ENCODE measurements at regions not wholly inside any gene's neighbourhood (a gene's known extent, or its start where the extent isn't known, plus 50 kb on each side); places are given as distances from the start of the nearest gene placed in this dataset.

DNA sequence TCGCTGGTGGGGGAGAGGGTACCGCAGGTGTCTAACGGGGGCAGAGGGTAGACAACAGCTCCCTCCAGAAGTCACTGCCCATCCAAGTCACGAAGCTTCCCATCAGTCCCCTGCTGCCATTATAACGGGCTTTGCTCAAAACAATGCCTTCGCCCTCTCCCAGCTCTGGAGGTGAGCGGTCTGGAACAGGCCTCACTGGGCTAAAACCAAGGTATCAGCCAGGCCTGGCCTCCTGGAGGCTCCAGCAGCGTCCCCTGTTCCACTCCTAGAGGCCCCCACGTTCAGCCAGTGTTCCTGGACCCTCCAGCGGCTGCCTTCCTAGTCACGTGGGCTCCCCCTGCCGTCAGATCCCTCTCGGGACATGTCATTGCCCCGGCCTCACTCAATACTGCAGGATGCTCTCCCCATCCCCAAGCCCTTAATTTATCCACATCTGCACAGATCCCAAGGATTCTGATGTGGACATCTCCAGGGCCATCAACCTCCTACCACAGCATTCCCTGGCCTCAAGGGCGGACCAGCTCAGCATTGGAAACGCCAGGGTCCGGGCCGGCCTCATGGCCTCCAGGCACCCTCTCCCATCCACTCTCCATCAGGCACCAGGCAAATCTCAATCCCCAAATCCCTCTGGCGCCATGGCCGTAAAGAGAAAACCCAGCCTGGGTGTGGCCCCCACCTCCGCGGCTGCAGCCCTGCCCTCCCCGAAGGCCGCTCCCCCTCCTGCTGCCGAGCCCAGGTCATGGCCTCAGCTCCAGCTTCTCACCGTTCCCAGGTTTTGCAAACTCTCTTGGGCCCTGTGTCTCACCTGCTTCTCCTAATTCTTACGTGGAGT lies 104.1 kb upstream of the FAM20C start:
- intact Hi-C loops (cut with DNase I) = no loop called here
- no peaks in the 10 kb centered on the region for H3K27me3 ChIP-seq
- TF ChIP-seq, protein P1, sequence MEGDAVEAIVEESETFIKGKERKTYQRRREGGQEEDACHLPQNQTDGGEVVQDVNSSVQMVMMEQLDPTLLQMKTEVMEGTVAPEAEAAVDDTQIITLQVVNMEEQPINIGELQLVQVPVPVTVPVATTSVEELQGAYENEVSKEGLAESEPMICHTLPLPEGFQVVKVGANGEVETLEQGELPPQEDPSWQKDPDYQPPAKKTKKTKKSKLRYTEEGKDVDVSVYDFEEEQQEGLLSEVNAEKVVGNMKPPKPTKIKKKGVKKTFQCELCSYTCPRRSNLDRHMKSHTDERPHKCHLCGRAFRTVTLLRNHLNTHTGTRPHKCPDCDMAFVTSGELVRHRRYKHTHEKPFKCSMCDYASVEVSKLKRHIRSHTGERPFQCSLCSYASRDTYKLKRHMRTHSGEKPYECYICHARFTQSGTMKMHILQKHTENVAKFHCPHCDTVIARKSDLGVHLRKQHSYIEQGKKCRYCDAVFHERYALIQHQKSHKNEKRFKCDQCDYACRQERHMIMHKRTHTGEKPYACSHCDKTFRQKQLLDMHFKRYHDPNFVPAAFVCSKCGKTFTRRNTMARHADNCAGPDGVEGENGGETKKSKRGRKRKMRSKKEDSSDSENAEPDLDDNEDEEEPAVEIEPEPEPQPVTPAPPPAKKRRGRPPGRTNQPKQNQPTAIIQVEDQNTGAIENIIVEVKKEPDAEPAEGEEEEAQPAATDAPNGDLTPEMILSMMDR (IDR thresholded peaks at IDR 0.05) = no peak
- H3K36me3 ChIP-seq = no peaks in the 10 kb centered on the region
- ATAC-seq = no peak
- H3K4me3 ChIP-seq = no peak overlapping the region
- H3K9me3 ChIP-seq = no peaks in the 10 kb centered on the region
- H3K4me1 ChIP-seq = peaks cover 13% of the 10 kb centered on the region
- no peak overlapping the region for H3K27ac ChIP-seq
- DNase-seq = no peak

DNA sequence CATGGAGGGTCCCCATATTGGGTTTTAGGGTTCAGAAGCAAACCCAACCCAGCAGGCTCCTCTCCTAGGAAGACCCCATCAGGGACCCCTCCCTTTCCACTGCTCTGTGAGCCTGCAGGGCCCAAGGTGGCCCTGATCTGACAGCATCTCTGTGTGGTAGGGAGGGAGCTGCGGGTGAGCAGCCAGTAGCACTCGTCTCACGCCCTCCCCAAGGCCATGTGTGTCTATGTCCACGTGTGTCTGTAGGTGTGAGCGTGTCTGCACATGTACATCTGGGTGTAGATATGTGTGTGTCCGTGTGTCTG lies 103.5 kb upstream of the FAM20C start:
- Histone ChIP-seq H3K27me3 (no peaks in the 10 kb centered on the region), H3K36me3 (no peaks in the 10 kb centered on the region), H3K9me3 (no peaks in the 10 kb centered on the region), H3K4me3 (no peak overlapping the region), H3K4me1 (peaks cover 13% of the 10 kb centered on the region), H3K27ac (no peak overlapping the region)
- no peak for ATAC-seq
- intact Hi-C loops (cut with DNase I) = no loop called here
- DNase-seq = no peak
- TF ChIP-seq, protein P1 (IDR thresholded peaks at IDR 0.05) = no peak

DNA sequence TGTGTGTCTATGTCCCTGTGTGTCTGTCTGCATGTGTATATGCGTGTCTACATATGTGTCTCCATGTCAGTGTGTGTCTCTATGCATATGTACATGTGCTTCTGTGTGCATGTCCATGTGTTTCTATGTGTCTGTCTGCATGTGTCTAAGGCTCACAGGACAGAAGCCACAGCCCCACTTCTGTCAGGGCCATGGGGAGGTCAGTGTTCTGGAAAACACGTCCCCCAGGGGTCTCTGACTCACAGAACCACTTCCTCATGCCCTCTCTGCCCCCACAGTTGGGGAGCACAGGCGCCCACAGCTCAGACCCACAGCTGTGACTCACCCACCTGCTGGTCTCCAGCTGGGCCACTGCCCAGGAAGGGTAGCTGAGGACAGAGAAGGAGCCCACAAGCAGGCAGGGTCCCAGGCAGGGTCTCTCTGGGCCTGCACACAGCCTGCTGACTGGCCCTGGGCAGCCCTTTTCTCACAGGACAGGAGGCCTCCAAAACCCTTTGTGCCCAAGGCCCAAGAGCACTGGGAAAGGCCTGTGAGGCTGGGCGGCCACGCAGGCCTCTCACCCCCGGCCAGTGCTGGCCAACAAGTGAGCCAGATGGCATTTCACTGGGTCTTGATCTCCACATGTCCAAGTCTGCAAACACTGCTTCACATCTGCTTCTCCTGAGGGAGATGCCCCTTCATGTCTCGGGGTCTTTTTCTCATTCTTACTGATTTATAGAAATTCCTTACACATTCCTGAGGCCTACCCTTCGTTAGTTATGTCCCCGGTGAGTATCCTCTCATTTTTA lies 102.9 kb upstream of the FAM20C start:
- no peaks in the 10 kb centered on the region for H3K36me3 ChIP-seq
- DNase-seq (peak; percentile 71), ATAC-seq (peak; percentile 63)
- H3K9me3 ChIP-seq = no peaks in the 10 kb centered on the region
- TF ChIP-seq, protein P1 (IDR thresholded peaks at IDR 0.05) = no peak
- H3K4me3 ChIP-seq = no peak overlapping the region
- peak overlapping the region; percentile 47 for H3K27ac ChIP-seq
- no peaks in the 10 kb centered on the region for H3K27me3 ChIP-seq
- intact Hi-C loops (cut with DNase I) = no loop called here
- peaks cover 13% of the 10 kb centered on the region for H3K4me1 ChIP-seq

DNA sequence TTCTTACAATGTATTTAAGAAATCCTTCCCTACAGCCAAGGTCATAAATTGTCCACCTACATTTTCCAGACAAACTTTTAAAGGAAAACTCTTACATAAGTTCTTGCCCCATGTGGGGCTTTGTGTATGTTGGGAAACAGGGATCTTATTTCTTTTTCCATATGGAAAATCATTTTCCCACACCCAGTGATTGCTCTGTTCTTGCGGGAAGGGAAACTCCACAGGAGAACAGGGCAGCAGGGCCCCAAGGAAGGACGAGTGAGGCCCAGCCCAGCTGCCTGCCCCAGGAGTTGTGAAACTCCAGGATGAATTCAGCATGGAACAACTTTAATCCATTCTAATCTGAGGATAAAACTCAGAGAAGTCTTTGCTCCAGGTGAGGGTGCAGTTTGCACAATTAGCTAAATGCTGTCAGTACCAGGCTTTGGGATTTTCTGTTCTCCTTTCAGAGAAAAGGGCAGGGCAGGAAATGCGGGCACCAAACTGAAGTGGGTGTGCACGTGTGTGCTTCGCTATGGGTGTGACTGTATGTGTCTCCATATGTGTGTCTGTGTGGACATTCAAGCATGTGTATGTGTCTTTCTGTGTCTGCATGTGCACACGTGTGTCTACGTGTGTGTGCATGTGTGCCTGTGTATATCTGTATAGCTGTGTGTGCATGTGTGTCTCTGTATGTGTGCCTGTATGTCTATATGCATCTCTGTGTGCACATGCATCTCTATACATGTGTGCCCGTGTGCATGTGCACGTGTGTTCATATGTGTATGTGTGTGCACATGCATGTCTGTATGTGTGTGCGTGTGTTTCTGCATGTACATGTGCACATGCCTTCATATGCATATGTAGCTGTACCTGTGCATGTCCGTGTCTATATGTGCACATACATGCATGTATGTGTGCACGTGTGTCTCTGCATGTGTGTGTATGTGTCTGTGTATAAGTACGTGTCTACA lies 102.0 kb upstream of the FAM20C start:
- Histone ChIP-seq H3K4me1 (peaks cover 11% of the 10 kb centered on the region), H3K9me3 (no peaks in the 10 kb centered on the region), H3K27ac (peak overlapping the region; percentile 47), H3K27me3 (no peaks in the 10 kb centered on the region), H3K4me3 (no peak overlapping the region), H3K36me3 (no peaks in the 10 kb centered on the region)
- ATAC-seq (peak; percentile 23), DNase-seq (no peak)
- intact Hi-C loops (cut with DNase I) = no loop called here
- TF ChIP-seq, protein P1 (IDR thresholded peaks at IDR 0.05) = no peak

DNA sequence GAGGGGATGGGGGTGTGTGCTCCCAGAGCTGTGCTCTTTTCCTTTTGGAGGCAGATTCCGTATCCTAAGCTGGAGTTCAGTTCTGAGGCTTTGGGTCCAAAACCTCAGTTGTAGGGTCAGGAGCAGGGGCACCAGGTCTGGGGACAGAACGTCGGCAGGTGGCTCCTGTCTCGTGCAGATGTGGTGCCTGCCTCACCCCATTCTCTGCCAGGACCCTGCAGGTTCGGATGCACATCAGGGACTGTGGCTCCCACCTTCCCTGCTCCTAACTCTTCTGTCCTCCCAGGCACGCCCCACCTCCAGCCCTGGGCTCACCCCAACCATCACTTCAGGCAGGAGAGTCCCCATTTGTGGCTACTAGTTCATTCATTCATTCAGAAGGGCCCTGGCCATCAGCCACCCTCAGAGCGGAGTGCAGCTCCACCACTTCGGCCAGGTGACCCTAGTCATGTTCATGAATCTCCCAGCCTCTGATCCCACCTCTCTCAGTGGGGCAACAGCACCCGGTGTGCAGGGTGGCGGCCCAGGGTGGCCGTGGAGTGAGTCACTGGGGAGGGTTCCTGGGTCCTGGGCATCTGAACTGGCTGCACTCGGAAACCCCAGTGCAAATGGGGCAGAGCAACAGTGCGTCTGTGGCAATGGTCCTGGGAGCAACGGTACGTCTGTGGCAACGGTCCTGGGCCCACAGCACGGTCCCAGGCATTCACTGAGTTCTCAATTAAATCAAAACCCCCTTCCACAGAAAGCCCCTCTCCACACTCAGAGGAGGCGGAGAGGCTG lies 100.8 kb upstream of the FAM20C start:
- TF ChIP-seq, protein P1 (IDR thresholded peaks at IDR 0.05) = no peak
- Histone ChIP-seq H3K27me3 (no peaks in the 10 kb centered on the region), H3K4me1 (peaks cover 10% of the 10 kb centered on the region), H3K4me3 (no peak overlapping the region), H3K36me3 (no peaks in the 10 kb centered on the region), H3K9me3 (no peaks in the 10 kb centered on the region), H3K27ac (no peak overlapping the region)
- intact Hi-C loops (cut with DNase I) = no loop called here
- DNase-seq (no peak), ATAC-seq (no peak)
